ENCODE measurements at regions not wholly inside any gene's neighbourhood (a gene's known extent, or its start where the extent isn't known, plus 50 kb on each side); places are given as distances from the start of the nearest gene placed in this dataset.

- BruUV-seq (replicated peaks), result no TSS peak
These were observed 58.8 kb upstream of the AKR1E2 start for GRCh38 chr10:4767033-4767814.

GRCh38 chr10:4766454-4766853 lies 59.6 kb upstream of the AKR1E2 start:
- no peaks in the 10 kb centered on the region for H3K9me3 ChIP-seq (ENCODE audit: low read length)
- no peaks in the 10 kb centered on the region for H3K27me3 ChIP-seq (ENCODE audit: low read length)
- H3F3A ChIP-seq (ENCODE audit: low read length, unreplicated experiment), result peaks cover 2% of the 10 kb centered on the region
- peak overlapping the region; percentile 99 for H3K27ac ChIP-seq (ENCODE audit: low read length)
- CTCF ChIA-PET, result no interaction called here
- H3K4me3 ChIP-seq (ENCODE audit: low read length), result peak overlapping the region; percentile 52
- DNase-seq (peak; percentile 37), ATAC-seq (no peak)
- intact Hi-C loops (cut with micrococcal nuclease), result loop anchor here (2.0 to 10.0 kb wide), 2 partner anchors 222 to 254 kb away; no protein-coding TSS in a partner anchor
- POLR2A ChIA-PET (ENCODE audit: unreplicated experiment), result interaction anchor here (0.5 to 0.6 kb wide), 6 partner anchors 25 to 681 kb away, joined by 3 to 12 read pairs (median 4); no protein-coding TSS in a partner anchor
- peaks cover 6% of the 10 kb centered on the region; the same call in 1 of the 2 replicates for H3K36me3 ChIP-seq (ENCODE audit: low read depth, low read length)
- H3K4me2 ChIP-seq (ENCODE audit: low read length), result peak overlapping the region; percentile 80
- H3K9me2 ChIP-seq (replicated peaks; ENCODE audit: low read length), result no peaks in the 10 kb centered on the region
- H3K9ac ChIP-seq (ENCODE audit: low read length), result peak overlapping the region; percentile 95
- H3K79me2 ChIP-seq (ENCODE audit: low read length), result peaks cover 47% of the 10 kb centered on the region
- H4K20me1 ChIP-seq (ENCODE audit: low read length), result no peaks in the 10 kb centered on the region
- H3K4me1 ChIP-seq (ENCODE audit: insufficient read depth, low read length), result peaks cover 79% of the 10 kb centered on the region
- H2AFZ ChIP-seq (ENCODE audit: low read length), result no peak overlapping the region
- BruUV-seq (replicated peaks), result no TSS peak
- no peak for TF ChIP-seq CTCF (conservative IDR thresholded peaks at IDR 0.05; ENCODE audit: low read depth, low read length)
- TF ChIP-seq EZH2 (IDR thresholded peaks at IDR 0.05; ENCODE audit: low read length, unreplicated experiment), result no peak
- no peak for TF ChIP-seq EZH2phosphoT487 (IDR thresholded peaks at IDR 0.05; ENCODE audit: borderline replicate concordance, low read length)

More at GRCh38 chr10:4767033-4767814, 58.8 kb upstream of the AKR1E2 start:
- POLR2A ChIA-PET (ENCODE audit: unreplicated experiment), result interaction anchor here (0.5 to 0.6 kb wide), 6 partner anchors 26 to 680 kb away, joined by 3 to 12 read pairs (median 4); no protein-coding TSS in a partner anchor
- no peaks in the 10 kb centered on the region for H4K20me1 ChIP-seq (ENCODE audit: low read length)
- H3K36me3 ChIP-seq (ENCODE audit: low read depth, low read length), result 0 out of 2 replicates have a peak, but pooled peaks cover under 1% of the 10 kb centered on the region
- DNase-seq, result peak; percentile 52
- no peaks in the 10 kb centered on the region for H3K9me3 ChIP-seq (ENCODE audit: low read length)
- peak overlapping the region; percentile 95 for H3K9ac ChIP-seq (ENCODE audit: low read length)
- ATAC-seq, result no peak
- no peaks in the 10 kb centered on the region for H3K27me3 ChIP-seq (ENCODE audit: low read length)
- H2AFZ ChIP-seq (ENCODE audit: low read length), result no peak overlapping the region
- TF ChIP-seq CTCF (conservative IDR thresholded peaks at IDR 0.05; ENCODE audit: low read depth, low read length) (peak; percentile 69), EZH2phosphoT487 (IDR thresholded peaks at IDR 0.05; ENCODE audit: borderline replicate concordance, low read length) (no peak), EZH2 (IDR thresholded peaks at IDR 0.05; ENCODE audit: low read length, unreplicated experiment) (no peak)
- H3K4me1 ChIP-seq (ENCODE audit: insufficient read depth, low read length), result peaks cover 81% of the 10 kb centered on the region
- H3K9me2 ChIP-seq (replicated peaks; ENCODE audit: low read length), result no peaks in the 10 kb centered on the region
- peak overlapping the region; percentile 99 for H3K27ac ChIP-seq (ENCODE audit: low read length)
- H3K79me2 ChIP-seq (ENCODE audit: low read length), result peaks cover 40% of the 10 kb centered on the region
- peak overlapping the region; percentile 80; the same call in 1 of the 2 replicates for H3K4me2 ChIP-seq (ENCODE audit: low read length)
- CTCF ChIA-PET, result no interaction called here
- peaks cover 9% of the 10 kb centered on the region for H3F3A ChIP-seq (ENCODE audit: low read length, unreplicated experiment)
- H3K4me3 ChIP-seq (ENCODE audit: low read length), result no peak overlapping the region
- intact Hi-C loops (cut with micrococcal nuclease), result loop anchor here (2.0 to 10.0 kb wide), 2 partner anchors 222 to 254 kb away; no protein-coding TSS in a partner anchor

Measured in PC-3 (cell line).